Inflammatory macrophage treated with lipopolysaccharide for 4 hours (primary cell): ENCODE measurements at regions not wholly inside any gene's neighbourhood (a gene's known extent, or its start where the extent isn't known, plus 50 kb on each side); places are given as distances from the start of the nearest gene placed in this dataset.
"Not testable (repeated sequence)": the region's sequence is repeated elsewhere in the genome, so short reads cannot be mapped to it uniquely, and the experiment has no call there.

ENCODE experiments used
- DNase-seq: peaks from one replicate; pipeline ENCODE4 v3.0.0-alpha.2; 2020

DNA sequence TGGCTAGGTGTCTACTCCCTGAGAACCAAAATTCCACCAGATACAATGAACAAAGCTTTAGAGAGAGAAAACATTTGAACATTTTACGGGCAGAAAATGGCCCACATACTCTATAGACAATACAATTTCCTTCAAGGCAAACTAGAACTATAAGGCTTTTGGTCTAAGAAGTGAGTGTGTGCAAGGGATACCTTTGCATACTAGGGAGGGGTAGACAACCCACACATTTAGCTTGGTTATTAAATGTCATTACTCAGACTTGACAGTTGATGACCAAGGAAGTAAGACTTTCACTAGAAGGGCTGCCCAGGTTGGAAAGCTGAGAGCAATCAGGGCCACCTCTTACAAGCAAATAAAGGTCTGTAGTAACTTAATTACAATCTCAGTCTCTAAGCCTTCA, 64.0 kb upstream of the PLEKHM1 start:
- not testable (repeated sequence) for DNase-seq

DNA sequence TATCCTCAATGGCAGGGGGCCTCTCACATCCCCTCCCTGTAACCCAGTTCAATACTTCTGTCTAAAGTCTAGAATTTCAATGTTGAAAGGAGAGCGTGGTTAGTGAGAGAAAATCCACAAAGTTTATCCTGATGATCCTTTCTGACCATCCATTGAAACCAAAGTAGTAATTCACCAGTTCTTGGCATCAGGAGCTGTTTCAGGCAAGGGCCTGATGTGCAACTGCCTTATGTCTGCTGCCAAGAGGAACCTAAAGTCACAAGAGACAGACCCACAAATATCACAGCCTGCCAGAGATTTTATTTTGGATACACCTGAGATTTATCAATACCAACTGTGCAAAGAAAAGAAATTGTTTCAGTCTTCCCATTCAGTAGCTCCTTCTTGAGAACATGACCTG, 68.3 kb upstream of the PLEKHM1 start:
- not testable (repeated sequence) for DNase-seq

DNA sequence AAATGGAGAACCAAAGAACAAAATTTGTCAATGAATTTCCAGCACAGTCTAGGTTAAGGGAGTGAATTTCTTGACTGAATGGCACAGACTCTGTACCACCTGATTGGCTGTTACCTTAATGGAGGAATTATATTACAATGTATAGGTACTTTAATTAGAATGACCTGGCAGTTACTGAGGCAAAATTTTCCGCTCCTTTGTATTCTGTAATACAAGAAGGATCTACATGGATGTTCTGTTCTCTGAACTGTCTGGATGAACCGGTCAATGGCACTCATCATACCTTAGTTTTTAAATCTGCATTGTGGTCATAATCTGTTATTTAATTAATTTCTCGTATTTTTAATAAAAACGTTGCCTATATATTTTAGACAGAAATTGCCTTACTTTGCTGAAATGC, 72.3 kb upstream of the PLEKHM1 start:
- not testable (repeated sequence) for DNase-seq

DNA sequence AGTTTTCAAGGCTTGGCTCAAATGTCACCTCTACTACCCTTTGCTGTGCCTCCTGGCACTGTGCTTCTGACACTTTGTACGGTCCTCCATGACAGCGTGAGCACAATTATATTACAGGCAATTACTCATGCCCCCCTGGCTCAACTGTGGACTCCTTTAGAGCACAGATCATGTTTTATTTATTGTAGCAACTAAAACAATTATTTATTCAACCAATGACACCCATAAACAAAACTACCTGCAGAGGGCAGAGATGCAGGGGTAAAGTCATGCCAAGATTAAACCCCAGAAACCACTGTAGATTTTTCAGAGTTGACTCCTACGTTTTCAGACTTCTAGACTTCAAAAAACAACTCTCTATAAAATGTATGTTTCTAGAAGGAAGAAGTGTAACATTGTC, 72.8 kb upstream of the PLEKHM1 start:
- DNase-seq, result not testable (repeated sequence)

DNA sequence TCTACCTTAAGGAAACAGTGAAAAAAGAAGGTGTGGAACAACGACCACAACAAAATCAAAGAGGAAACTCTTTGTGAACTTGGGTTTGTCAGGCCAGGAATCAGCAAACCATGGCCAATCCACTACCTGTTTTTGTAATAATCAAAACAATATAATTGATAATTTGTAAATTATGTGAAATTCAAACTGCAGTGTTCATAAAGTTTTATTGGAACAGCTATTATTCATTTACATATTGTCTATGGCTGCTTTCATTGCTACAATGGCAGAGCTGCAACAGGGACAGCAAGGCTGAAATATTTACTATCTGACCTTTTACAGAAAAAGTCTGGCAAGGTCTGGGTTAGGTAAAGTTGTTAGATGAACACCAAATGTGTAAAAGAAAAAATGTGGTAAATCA, 77.8 kb upstream of the PLEKHM1 start:
- DNase-seq, result not testable (repeated sequence)

DNA sequence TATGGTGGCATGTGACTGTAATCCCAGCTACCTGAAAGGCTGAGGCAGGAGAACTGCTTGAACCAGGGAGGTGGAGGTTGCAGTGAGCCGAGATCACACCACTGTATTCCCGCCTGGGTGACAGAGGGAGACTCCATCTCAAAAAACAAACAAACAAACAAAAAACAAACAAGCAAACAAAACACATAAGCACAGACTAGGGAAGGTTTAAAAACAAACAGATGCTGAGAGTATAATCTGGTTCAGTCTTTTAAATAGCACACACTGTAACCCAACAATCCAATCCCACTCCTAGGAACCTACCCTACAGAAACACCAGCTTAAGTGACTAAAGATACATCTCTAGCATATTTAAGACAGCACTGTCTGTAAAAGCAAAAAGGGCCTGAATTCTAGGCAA, 82.8 kb upstream of the PLEKHM1 start:
- DNase-seq, result not testable (repeated sequence)

DNA sequence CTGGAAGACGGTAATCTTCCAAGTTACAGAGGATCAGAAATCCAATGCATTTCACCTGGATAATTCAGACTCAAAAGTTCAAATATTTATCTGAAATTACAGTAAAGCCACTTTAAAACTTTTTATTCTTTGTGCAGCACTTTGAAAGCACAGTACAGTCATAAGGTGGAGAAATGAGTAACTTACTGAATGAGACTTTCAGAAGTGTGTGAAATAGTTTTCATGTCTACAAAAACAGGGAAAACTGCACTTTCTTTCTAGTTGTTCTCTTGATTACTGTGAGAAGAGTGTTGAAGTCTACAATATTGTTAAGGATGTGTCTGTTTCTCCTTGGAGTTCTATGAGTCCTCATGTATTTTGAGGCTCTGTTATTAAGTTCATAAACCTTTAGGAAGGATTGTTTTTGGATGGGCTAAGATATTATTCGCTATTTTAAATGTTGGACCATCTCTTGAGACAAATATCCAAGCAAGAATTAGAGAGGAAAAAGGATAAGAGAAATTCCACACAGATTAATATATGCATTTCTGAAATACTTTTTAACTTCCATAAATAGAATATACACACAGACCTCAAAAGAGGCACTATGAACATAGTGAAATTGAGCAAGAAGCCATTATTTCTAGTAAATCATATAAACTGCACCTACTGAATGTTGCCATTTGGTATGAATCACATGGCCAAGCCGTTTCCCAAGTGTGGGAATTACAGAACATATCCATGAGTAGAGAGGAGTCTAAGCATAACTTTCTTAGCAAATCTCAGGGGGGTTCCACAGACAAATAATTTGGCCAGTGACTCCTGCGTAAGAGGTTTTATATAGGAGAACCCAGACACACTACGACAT, 83.6 kb upstream of the PLEKHM1 start:
- DNase-seq, result peak; percentile 10

DNA sequence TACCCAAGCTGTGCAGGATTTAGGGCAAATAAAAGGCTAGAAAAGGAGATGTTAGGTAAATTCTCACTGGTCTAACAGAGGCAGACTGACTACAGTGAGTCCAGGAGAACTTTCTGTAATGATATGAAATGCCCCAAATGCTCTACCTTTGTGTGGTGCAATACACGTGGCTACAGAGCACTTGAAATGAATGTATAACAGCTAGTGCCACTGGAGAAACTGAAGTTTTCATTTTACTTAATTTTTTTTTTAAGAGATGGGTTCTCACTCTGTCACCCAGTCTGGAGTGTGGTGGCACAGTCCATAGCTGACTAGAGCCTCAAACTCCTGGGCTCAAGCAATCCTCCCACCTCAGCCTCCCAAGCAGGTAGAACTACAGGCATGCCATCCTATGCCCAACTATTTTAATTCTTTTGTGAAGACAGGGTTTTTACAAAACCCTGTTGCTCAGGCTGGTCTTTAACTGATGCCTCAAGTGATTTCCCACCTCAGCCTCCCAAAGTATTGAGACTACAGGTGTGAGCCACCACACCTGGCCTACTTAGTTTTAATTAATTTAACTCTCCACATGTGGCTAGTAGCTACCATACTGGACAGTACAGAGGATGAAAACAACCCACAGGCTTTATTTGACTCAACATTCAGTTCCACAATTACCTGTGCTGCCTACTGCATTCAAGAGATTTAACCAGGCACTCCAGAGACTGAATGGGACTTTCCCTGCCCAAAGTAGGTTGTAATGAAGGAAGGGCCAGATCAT, 84.8 kb upstream of the PLEKHM1 start:
- no peak for DNase-seq

DNA sequence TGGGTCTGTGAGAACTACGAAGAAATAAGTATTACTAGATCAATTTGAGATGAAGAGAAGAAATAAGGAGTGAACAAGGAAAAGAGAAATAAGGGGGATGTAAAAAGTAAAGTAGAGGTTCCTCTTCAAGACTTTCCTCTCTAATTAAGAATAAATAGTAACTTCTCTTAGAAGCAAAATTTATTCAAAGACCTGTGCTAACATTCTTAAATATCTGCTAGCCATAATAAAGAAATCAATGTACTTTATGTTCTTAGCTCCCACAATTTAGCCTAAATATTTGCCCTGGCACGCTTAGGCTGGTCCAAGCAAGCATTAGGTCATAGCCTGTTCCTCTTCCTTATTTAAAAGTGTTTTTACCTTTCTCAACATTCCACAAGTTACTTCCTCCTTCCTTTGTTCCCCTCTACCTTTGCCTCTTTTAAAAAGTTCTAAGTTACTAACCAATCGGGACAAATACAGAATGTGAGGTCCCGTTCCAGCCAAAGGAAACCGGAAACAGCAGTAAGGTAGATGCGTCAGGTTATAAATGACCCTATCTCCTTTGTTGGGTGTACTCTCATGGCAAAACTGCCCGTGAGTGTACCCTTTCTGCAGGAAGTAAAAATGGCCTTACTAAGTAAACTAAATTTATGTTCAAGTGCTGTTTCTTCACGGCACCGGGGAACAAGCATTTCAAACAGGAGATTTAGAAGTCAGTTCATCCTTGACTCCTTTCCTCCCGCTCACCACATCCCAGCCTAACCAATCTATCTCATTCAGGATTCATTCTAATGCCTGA, 86.2 kb upstream of the PLEKHM1 start:
- not testable (repeated sequence) for DNase-seq

DNA sequence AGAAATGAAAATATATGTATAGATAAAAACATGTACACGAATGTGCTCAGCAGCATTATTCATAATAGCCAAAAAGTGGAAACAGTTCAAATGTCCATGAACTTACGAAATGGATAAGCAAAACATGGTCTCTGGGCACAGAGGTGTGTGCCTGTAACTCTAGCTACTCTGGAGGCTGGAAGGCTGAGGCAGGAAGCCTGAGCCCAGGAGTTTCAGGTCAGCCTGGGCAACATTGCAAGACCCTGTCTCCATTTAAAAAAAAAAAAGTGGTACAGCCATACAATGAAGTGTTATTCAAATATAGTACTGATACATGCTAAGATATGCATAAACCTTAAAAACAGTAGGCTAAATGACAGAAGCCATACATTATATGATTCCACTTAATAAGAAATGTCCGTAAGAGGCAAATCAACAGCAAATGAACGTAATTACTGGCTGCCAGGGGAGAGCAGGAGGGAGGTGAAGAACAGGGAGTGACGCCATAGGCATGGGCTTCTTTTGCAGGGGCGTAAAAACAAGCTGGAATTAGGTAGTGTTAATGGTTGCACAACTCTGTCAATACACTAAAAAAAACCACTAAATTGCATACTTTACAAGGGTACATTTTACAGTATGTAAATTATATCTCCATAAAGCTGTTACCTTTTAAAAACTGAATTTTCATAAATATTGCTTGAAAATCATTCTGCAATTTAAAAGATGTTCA, 87.2 kb upstream of the PLEKHM1 start:
- no peak for DNase-seq

DNA sequence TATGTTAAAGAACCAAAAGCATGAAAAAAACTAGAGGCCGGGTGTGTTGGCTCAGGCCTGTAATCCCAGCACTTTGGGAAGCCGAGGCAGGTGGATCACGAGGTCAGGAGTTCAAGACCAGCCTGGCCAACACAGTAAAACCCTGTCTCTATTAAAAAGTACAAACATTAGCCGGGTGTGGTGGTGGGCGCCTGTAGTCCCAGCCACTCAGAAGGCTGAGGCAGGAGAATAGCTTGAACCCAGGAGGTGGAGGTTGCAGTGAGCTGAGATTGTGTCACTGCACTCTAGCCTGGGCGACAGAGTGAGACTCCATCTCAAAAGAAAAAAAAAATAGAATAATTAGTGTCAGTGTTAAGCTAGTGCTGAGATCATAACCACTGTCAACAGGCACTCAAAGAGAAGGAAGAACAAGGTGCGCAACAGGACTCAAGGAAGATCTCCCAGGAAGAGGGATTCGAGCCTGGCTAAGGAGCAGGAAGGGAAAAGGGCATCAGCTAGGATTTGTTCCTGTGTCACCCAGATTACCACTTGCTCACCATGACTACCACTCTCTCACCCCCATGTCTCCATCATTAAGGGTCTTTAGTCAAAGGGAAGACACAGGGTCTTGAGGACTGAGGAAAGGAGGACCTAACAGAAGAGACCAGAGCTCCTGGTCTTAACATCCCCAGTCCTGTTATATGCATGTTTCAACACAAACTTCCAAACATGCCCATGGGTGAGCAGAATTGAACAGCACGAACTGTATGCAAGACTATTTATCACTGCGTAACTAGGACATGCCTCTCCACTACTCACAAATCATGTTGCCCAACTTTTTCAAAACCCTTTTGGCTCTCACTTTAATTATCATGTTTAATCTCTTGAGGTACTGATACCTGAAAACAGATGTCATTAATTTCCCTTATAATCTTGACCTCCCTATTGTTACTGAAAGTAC, 88.3 kb upstream of the PLEKHM1 start:
- DNase-seq, result no peak

DNA sequence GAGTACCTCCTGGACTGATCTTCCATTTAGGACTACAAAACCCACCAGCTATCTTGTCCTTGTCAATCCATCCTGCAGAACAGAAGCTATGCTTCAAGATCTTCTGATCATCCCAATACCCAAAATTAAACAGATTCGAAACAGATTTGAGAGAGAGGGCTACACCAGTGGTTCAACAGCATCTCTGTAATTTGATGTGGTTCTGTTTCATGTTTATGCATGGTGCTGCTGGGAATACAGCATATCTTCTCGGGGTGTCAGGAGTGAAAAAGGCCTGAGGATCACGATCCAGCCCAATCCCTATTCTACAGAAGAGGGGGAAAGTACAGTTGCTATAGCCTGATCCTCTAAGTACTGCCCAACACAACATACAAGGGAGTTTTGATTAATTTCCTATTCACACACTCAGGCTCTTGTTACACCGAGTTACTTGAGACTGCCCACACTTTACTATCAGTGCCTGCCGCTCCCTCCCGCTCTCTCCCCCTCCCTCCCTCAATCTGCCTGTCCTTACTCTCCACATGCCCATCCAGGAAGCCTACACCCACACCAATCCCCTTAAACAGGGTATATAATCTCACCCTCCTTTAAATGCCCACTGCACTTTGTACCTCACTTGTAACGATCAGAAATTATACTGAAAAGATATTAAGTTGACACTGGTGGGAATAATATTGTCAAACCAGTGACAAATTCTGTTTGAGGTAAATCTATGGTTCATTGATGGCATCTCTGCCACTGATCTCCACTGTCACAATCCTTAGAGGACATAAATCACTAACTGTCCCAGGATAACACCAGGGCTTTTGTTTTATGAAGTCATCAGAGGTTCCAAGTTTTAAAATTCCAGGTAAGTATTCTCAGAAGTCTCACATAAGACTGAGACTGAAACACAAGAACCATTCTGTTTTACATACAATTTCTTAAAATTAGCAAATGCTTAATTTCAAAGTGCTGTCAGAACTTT, 89.3 kb upstream of the PLEKHM1 start:
- no peak for DNase-seq

DNA sequence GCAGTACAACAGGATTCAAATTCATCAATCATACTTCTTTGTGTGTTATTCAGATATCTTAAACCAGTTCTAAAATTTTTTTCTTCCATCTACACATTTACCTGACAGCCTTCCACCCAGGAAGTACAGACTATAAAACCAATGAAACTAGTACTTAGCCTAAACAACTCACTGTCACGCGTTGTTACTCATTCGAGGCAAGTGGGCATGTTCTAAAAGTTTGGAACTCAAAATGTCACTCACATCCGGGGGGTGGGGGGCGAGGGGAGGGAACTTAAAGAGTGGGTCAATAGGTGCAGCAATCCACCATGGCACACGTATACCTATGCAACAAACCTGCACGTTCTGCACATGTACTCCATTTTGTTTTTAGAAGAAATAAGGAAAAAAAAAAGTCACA, 90.4 kb upstream of the PLEKHM1 start:
- no peak for DNase-seq

DNA sequence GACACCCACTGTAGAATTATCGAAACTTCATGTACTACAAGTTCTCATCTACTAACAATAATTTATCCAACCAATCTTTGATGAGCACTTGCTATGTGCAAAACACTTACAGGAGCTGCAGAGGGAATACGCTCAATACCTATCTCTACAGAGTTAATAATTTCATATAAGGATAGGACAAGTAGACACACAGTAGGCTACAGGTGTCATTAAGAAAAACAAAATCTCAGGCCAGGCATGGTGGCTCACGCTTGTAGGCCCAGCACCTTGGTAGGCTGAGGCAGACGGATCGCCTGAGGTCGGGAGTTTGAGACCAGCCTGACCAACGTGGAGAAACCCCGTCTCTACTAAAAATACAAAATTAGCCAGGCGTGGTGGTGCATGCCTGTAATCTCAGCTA, 91.3 kb upstream of the PLEKHM1 start:
- DNase-seq, result no peak

DNA sequence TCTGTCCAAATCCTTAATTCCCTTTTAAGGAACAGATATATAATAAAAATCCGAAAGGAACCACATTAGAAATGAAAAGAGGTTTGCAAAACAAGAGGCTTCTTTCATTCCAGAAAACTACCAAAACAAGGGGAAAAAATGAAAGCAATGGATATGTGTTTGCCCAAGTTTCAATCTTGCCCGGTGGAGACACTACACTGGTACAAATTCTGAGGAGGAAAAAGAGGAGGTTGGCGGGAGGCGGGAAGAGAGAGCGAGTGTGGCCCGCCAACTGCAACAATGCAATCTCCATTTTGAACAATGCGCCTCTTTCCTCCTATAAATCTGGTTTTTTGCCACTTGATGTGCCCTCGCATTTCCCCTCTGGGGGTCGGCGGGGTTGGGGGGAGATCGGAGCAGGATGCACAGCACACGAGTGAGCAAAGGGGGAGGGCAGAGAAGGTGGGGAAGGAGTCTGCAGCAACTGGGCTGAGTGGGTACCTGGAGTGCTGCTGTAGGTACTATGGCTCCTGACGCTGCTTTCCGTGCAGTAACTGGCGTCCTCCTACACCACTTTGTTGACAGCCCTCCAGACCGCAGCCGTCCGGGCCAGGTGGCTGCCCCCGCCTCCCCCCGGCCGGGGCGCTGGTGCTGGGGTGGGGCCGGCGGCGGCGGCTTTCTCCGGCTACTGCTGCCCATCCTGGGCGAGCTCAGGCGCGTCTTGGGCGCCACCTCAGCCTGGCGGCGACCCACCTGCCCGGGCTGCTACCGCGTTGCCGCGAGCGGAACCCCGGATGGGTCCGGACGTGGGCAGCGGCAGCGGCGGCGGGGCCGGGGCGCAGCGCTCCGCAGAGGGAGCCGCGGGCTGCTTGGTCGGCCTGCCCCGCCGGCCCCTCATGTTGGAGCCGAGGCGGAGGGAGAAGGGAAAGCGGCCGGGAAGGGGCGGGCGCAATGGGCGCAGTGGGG, 93.8 kb upstream of the PLEKHM1 start:
- DNase-seq, result peak; percentile 40

DNA sequence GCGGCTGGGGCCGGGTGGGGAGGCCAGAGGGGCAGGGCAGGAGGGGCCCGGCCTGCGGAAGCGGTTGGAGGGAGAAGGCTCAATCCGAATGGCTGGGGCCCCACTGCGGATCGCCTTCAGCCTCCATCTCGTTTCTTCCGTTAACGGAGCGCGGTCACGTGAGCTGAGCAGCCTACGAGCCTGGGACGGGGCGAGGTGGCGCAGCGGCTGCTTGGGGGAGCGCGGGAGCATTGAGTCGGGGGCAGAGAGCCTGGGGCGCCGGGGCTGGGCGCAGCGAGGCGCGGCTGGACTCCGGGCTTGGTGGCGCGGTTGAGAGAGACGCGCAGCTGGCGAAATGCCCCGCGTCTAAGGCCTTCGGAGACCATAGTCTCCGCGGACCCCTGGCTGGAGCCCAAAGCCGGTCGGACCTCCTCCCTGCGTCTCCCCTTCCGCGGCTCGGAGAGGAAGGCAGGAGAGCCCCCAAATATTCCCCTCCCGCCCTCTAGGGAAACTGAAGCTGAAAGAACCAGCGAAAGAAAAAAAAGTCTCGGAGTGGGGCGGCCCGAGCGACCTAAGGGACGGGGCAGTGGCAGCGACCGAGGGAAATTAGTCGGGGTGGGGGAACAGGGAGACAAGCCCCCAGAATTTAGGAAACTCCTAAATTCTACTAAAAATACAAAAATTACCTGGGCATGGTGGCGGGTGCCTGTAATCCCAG, 94.7 kb upstream of the PLEKHM1 start:
- DNase-seq, result peak; percentile 86

DNA sequence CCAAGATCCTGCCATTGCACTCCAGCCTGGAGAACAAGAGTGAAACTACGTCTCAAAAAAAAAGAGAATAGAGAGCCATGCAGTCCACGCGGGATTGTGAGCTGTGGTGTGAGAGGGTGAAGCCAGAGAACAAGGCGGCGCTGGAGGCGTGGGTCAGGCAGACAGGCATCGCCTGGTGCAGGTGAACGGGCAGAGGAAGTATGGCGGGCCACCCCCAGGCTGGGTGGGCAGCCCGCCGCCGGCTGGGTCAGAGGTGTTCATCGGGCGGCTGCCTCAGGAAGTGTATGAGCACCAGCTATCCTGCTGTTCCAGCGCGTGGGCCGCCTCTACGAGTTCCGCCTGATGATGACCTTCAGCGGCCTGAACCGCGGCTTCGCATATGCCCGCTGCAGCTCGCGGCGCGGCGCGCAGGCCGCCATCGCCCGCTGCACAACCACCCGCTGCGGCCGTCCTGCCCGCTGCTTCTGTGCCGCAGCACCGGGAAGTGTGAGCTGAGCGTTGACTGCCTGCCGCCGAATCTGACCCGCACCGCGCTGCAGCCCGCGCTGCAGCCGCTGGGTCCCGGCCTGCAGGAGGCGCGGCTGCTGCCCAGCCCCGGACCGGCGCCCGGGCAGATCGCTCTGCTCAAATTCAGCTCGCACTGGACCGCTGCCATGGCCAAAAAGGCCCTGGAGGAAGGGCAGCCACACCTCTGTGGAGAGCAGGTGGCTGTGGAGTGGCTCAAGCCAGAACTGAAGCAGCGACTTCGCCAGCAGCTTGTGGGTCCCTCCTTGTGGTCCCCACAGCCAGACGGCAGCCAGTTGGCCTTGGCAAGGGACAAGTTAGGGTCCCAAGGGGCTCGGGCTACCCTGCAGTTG, 95.5 kb upstream of the PLEKHM1 start:
- peak; percentile 57 for DNase-seq

DNA sequence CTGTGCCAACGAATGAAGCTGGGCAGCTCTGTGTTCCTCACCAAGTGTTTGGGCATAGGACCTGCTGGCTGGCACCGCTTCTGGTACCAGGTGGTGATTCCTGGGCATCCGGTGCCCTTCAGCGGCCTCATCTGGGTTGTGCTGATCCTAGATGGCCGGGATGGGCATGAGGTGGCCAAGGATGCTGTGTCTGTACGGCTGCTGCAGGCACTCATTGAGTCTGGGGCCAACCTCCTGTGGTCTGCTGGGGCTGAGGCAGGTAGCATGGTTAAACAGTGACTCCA, 96.1 kb upstream of the PLEKHM1 start:
- not testable (repeated sequence) for DNase-seq
